ENCODE measurements at regions not wholly inside any gene's neighbourhood (a gene's known extent, or its start where the extent isn't known, plus 50 kb on each side); places are given as distances from the start of the nearest gene placed in this dataset.

GRCh38 chr1:233561708-233562426, 52.0 kb upstream of the KCNK1 start:
- H3K4me3 ChIP-seq, result no peak overlapping the region
- no peak overlapping the region for H3K27ac ChIP-seq
- H3K4me1 ChIP-seq, result no peaks in the 10 kb centered on the region
- peaks cover 0 to 47% (median 0%) of the 10 kb centered on the region in 3 donors for H3K9me3 ChIP-seq
- no peaks in the 10 kb centered on the region for H3K27me3 ChIP-seq
- TF ChIP-seq POLR2A (IDR thresholded peaks at IDR 0.05) (no peak), CTCF (IDR thresholded peaks at IDR 0.05) (no peak), POLR2AphosphoS5 (IDR thresholded peaks at IDR 0.05) (no peak), EP300 (IDR thresholded peaks at IDR 0.05) (no peak)
- H3K36me3 ChIP-seq, result no peaks in the 10 kb centered on the region
- ATAC-seq, result no peak

Small RNAs in the stretch of these regions (small RNA-seq; reads per million reads assigned to genes)
- 0 reads per million in 4 donors for gene RNU4-77P
